HG02763 (cell line): ENCODE measurements at regions not wholly inside any gene's neighbourhood (a gene's known extent, or its start where the extent isn't known, plus 50 kb on each side); places are given as distances from the start of the nearest gene placed in this dataset.

Source experiments
- ATAC-seq: cut with Tn5 transposase; IDR thresholded peaks from one replicate; pipeline ENCODE4 v1.9.1; 2021; ENCODE audit warnings: mild to moderate bottlenecking, moderate library complexity; ENCODE audit not compliant: unreplicated experiment

DNA sequence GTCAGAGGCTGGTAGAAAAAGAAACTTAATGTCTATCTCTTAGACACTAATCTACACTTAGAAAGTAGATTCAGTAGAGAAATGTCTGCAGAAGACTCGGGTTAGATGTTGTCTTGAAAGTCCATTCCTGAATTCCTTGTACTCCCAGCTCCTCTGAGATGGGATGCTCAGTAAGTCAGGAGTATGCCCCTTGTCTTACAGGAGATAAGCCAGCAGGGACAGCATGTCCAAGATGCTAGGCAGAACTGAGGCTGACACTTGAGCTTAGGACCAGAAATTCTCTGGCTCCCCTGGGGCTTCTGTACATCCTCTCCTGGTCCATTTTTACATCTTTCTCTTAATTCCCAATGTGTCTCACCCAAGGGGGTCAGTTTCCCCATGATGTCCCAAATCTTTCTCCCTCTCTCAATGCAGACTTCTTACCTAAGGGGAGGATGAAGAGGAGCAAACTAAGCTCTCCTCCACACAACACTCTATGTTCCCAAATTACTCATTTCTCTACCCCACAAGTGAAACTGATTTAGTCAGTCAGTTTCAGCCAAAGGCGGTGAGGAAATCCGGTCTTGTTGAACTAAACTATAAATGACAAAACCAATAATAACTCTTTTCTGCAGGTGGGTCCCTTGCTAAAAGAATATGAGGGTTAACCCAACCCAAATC is 558.2 kb upstream of the DIPK2B start:
- peak; percentile 70 for ATAC-seq

DNA sequence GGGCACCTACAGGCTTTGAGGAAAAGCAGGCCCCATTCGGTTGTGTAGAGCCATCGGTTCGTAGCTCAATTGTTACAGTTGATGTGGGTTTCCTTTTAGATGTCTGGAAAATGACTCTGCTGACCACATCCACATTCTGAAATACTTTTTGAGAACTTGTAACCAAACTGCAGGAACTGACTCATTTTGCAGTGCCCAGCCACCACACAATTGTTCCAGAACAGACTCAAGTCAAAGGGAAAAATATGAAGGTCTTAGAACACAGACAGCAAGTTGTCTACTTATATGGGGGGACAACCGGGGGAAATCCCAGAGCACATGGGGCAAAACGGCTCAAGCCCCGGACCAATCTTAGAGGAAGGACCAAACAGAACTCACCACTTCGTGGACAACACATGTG is 557.6 kb upstream of the DIPK2B start:
- peak; percentile 33 for ATAC-seq

DNA sequence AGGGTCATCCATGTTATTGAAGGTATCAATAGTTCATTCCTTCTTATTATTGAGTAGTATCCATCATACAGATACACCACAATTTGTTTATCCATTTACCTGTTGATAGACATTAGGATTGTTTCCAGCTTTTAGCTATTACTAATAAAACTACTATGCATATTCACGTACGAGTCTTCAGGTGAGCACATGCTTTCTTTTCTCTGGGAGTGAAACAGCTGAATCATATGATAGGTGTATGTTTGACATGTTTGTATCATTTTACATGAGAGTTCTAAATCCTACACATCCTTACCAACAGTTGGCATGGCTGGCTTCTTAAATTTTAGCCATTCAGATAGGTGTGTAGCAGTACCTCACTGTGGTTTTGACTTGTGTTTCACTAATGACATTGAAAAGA is 556.6 kb upstream of the DIPK2B start:
- ATAC-seq, result no peak

DNA sequence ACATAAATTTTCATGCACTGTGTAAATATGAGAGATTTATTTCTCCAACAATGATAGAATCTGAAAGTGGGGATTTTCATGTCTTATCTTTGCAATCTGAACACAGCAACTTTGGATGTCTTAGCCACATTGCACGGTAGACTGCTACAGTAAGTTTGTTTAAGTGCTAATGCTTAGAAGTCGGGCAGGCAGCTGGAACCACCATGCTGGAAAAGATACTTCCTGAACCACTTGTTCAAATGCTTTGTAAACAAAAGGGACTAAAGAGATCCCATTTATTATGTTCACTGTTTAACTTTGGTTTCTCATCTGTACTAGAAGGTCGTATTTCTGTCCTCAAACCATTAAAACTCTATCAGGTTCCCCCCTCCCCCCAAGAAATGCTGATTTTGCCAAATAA is 555.9 kb upstream of the DIPK2B start:
- no peak for ATAC-seq

DNA sequence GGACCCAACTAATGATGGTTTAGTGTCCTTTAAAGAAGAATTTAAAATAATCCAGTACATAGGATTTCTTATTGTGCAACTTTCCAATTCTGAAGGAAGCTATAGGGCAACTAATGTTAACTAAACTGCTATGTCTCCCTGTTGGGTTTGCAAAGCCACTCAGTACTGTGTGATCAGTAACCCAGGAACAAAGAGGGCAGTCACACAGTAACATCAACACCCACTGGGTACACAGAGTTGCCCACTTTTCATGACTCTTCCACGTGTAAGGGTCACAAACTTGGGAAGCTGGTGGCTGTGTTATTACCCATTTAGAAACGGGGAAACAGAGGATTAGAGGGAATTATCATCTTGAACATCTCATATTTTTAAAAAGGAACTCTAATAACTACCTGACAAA is 555.0 kb upstream of the DIPK2B start:
- ATAC-seq, result no peak

DNA sequence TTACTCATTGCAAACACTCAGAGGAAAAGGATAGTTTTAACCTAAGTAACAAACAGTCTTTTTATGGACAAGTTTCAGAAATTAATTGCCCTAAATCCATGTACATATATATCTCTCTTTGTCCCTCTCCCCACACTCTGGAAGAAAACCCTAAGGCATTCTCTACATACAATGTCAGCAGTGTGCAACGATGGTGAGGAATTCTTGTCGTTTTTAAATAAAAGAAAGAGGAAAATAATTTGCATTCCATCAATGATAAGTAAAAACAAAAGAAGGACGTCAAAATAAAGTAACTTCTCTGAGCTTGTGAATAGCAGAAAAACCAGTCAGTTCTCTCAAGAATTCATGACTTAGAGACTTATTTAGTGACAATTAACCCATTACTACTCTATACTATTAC is 550.5 kb upstream of the DIPK2B start:
- ATAC-seq, result no peak

DNA sequence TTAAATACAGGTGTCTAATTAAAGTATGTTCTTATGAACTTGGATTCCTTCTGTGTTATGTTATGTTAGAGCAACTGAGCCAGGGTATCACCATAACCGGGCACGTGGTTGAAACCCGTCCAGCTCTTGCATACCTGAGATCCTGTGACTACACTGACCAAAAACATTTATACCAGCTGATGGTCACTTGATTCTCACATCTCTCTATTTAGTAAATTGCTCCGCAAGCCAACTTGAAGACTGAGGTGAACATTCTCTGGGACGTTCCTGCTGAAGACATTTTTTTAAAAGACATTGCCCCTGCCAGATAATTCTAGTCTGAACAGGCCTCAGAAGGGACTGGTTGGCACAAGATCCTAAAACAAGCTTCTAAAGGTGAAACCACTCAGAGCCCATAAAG is 550.0 kb upstream of the DIPK2B start:
- ATAC-seq, result no peak

DNA sequence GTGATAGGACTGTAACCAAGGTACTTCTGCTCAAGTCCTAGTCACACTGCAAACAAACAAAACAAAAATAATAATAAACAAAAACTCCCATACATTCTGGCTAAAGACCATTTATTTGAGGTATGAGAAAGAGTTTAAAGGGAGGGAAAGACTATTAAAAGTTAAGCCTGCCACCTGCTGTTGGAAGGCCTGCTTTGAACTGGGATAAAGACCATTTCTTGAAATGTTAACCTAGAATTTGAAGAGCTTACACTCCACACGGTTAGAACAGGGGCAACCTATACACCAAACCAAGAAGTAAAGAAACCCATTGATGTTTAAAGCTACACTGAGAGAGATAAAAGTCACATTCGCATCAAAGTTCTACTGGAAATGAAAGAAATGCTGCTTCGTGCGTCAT is 548.7 kb upstream of the DIPK2B start:
- no peak for ATAC-seq

DNA sequence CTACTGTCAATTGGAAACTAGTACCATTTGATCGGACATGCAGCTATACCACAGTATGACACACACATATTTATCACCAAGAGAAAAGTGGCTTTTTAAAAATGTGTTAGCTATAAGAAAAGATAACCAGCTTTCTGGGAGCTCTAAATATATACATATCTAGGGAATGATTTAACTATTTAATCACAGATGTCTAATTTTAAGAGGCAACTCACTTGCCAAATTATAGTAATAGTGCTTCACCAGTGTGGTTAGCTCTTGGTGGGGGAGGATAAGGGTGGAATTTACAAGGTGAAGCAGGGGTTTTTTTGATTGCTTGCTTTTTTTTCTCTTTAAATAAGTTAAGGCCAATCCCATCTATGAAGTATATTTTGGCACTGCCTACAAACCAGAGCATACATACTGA is 547.7 kb upstream of the DIPK2B start:
- ATAC-seq, result no peak

DNA sequence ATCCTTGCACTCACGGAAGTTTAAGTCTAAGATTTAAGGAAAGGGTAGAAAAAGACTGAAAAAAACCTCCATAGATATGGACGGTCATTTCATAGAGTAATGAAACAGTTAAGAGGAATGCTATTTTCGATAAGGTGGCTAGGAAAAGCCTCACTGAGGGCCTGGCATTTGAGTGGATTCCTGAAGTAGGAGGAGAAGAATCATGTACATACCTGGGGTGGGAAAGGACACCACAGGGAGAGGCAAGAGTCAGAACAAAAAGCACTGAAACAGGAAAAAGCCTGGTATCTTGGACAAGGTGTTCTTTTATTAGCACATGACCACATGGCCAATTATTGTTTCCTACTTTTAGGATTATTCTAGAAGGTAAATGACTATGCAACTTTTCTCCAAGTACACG is 547.2 kb upstream of the DIPK2B start:
- ATAC-seq, result no peak

DNA sequence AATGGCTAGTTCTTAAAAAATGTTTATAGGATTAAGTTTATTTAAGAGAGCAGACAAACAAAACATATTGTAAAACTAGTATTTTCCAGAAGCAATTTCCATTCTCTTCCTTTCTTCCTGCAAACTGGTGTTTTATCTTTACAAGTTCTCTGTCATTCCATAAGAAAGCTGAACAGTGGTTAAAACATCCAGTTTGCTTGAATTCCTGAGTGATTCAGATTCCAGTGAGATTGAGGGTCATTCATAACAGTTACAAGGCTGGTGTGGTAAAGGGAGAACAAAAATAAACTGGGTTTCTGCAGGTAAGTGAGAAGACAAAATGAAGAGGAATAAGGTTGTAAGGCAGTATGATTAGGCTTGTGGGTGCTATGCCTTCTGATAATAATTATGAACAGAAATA is 544.8 kb upstream of the DIPK2B start:
- ATAC-seq, result no peak

DNA sequence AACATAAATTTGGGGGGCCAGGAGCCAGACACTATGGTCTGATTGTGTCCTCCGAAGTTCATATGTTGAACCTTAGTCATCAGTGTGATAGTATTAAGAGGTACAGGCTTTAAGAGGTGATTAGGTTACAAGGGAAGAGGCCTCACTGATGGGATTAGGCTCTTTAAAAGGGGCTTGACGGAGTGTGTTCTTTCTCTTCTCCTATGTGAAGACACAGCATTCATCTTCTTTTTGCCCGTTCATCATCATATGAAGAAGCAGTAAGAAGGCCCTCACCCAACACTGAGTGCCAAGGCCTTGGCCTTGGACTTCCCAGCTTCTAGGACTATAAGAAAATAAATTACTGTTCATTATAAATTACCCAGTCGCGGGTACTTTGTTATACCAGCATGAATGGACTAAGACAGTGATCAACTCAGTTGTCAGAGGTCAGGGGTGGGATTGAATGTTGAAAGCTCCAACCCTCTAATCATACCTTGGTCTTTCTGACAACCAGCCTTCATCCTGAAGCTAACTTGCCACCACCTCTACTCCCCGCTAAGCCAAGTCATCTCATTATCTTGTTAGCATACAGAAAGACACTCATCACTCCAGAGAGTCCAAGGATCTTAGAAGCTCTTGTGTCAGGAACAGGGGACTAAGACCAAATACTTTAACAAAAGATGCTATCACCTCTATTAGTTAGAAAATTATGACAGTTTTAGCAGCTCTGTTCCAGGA is 543.4 kb upstream of the DIPK2B start:
- no peak for ATAC-seq

DNA sequence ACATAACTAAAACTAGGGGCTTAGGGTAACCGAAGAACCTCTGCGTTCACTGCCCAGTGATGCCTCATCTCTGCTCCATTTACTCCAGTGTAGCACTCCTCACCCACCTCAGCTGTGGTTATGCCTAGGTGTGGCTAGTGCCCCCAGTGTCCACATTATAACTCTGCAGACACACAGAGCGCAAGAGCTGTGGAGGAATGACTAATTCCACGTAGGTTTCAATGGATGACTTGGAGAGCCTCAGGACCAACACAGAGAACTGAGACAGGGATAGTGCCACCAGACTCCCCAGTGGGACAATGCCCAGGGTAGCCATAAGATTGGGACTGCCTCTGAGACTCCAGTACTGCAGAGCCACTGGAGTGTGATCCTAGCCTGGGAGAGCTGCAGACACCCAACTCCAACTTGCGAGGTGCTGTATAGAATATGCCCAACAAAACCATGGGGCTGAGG is 542.4 kb upstream of the DIPK2B start:
- no peak for ATAC-seq

DNA sequence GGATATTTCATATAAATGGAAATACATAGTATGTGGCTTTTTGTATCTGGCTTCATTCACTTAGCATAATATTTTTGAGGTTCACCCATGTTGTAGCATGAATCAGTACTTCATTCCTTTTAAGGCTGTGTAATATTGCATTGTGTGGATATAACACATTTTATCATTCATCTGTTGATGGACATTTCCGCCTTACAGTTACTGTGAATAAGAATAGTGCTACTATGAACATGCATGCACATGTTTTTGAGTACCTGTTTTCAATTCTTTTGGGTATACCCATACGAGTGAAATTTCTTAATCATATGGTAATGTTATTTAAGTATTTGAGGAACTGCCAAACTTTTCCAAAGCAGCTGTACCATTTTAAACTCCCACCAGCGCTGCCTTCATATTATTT is 539.6 kb upstream of the DIPK2B start:
- ATAC-seq, result no peak

DNA sequence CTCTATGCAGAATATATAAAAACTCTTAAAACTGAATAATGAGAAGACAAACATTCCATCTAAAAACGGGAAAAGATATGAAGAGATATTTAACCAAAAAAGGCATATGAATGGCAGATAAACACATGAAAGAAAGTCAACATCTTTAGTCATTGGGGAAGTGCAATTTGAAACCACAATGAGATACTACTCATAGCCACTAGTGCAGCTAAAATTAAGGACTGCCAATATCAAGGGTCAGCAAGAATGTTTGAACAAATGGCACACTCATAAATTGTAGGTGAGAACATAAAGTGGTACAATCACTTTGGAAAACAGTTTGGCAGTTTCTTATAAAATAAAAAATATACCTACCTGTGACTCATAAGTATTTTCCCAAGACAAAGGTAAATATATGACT is 534.9 kb upstream of the DIPK2B start:
- no peak for ATAC-seq

DNA sequence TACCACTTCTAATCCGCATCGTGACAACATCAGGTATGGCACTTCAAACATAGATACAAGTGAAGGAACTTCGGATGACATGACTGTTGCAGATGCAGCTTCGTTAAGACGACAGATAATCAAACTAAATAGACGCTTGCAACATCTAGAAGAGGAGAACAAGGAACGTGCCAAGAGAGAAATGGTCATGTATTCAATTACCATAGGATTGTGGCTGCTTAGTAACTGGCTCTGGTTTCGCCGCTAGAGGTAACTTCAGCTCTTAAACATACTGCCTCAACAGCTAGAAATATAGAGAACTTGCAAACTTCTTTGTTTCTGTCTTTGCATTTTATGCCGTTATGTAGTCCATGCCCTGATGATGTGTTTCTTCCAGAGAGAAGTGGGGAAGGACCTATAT is 530.8 kb upstream of the DIPK2B start:
- no peak for ATAC-seq

DNA sequence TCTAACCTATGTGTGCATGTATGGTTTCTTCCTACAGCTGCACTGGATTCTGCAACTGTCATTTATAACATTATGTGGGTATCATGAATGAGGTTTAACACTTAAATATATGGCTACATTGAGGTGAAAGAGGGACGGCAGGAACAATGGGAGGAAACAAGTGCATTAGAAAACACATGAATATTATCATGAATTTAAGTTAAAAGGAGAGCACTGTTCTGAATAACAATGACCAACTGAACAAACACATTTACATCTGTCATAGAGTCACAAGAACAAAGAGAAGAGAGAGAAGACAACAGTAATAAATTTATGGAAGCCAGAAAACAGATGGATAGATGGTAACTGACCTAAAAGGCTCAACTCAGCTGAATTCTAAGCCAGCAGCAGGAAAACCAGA is 527.1 kb upstream of the DIPK2B start:
- ATAC-seq, result no peak

DNA sequence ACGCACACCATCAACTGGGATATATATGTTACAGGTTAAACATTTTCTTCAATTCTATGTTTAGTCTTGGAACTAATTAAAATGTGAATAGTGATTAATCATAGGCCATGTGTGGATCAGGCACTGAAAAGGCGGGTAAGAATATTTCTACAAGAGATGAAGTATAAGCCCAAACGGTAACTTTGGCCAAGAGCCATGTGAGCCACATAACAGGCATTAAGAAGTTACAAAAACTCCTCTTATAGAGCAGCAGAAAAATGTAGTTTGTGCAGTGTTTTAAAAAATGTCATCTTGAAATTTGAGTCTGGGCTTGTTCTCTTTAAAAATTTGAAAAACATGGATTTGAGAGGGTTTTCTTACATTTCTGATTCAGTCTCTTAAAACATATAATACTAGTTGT is 521.8 kb upstream of the DIPK2B start:
- no peak for ATAC-seq

DNA sequence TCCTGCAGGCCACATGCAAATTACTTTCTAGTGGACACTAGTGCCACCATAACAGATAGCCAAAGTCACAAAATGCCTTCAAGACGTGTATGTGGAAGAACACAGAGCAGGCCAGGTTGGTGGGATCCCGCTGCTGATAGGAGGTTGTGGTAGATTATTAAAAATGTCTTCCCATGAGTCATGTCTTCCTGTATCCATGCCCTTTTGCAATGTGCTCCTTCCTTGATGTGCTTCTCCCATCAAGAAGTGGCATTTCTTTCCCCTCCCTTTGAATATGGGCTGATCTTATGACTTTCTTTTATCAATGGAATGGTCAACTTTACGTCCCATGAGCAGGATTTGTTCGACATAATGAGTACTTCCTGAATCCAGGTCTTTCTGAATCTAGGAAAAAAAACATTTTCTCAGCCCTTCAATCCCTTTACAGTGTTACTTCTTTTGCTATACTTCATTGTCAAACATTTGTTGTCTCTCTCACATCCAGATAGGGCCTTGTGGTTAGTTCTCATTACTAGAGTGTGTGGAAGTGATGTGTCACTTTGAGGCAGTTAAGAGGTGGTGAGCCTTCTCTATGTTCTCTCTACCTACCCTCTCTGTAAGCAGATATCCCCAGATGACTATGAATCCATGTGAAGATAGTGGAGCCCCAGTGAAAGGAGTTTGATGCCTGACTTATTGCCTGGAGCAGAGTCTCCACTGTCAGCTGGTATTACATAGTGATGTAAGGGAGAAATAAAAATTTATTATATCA is 519.2 kb upstream of the DIPK2B start:
- no peak for ATAC-seq

DNA sequence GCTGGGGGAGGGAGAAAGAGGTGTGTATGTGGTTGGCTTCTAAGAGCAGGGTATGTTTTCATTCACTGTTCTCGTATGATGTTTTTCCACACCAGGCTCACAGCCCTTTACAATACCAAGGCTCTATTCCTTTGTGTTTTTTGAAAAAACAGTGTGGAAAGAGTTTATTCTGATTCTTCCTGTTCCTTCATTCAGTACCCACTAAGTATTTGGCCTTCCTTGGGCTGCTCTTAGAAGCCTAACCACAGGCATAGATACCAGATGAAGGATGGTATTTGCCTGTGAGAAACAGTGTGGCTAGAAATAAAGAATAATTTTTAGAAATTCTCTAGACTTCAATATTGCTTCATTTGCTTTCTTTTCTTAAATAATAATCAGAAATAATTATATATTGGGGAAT is 518.0 kb upstream of the DIPK2B start:
- no peak for ATAC-seq

DNA sequence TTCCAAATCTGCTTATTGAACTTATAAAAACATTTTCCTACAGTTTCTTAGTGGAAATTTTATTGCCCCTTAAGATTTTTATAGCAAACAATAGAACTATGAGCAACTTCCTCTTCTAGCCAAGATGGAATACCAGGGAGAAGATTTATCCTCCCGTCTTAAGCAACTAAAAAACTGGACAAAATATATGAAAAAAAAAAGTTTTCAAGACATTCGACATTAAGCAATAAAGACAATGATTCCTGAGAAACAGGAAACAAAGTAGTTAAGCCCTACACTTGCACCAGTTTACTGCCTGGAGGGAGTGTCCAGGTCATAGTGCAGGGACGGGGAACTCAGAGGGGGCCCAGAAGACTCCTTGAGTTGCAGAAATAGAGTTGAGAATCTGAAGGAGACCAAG is 516.1 kb upstream of the DIPK2B start:
- ATAC-seq, result no peak

DNA sequence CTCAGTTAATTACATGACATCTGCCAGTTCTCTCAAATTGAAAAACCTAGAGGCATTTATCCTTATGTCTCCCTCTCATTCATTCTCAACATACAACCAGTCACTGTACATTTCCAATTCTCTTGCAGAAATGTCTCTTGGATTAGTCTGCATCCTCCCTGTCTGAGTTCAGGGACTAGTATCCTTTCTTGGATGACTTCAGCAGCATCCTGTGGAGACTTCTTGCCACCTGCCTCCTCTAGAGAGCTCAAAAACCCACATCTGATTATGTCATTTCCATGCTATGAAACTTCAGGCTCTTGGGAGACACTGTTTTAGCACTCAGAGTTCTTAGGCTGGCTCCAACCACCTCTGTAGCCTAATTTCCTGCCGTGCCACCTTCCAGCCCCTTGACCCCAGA is 515.1 kb upstream of the DIPK2B start:
- ATAC-seq, result no peak
